ENCODE measurements at regions not wholly inside any gene's neighbourhood (a gene's known extent, or its start where the extent isn't known, plus 50 kb on each side); places are given as distances from the start of the nearest gene placed in this dataset.
"Not testable (repeated sequence)": the region's sequence is repeated elsewhere in the genome, so short reads cannot be mapped to it uniquely, and the experiment has no call there.

DNA sequence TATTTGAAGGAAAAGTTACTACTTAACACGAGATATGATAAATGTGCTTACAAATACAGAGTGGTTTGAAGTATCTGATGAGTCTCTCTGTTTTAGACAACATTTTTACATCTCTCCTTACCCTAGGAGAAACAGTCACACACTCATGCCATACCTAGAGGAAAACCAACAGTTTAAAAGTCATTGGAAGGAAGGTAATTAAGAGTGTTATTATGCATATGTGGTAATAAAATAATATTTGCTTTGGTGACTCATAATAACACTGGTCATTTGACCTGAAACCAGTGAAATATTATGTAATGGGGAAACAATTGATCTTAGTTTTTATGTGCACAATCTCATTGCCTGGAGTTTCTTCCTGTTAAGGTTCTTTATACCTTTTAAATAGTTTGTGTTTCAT lies 136.9 kb upstream of the SOX21 start:
- Histone ChIP-seq H3K9me3 (ENCODE audit: control insufficient read depth, low read length) (no peaks in the 10 kb centered on the region), H3K27me3 (ENCODE audit: control insufficient read depth, insufficient read depth, low read length) (no peaks in the 10 kb centered on the region), H3K36me3 (ENCODE audit: control insufficient read depth, insufficient read depth, low read length) (no peaks in the 10 kb centered on the region), H3K4me3 (ENCODE audit: low read length) (no peak overlapping the region), H3K9ac (ENCODE audit: low read length) (no peak overlapping the region), H3K4me1 (ENCODE audit: control insufficient read depth, insufficient read depth, low read length) (no peaks in the 10 kb centered on the region)

DNA sequence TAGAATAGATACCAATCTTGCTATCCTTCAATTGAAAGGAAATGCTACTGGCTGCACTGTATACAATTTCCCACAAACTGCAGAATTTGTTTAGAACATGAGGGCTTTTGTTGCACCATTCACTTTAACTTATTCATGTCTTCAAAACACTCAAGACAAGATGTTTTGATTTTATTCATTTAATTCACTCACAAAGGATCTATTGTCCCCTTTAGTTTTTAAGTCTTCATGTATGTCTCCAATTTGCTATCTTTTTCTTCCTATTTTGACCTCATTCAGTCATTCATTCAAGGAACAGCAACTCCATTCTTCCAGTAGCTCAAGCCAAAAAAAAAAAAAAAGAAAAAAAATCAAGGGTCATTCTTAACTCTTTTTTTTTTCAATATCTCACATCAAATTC lies 130.6 kb upstream of the SOX21 start:
- Histone ChIP-seq H3K9ac (ENCODE audit: low read length) (no peak overlapping the region), H3K4me3 (ENCODE audit: low read length) (no peak overlapping the region), H3K4me1 (ENCODE audit: control insufficient read depth, insufficient read depth, low read length) (no peaks in the 10 kb centered on the region), H3K9me3 (ENCODE audit: control insufficient read depth, low read length) (no peaks in the 10 kb centered on the region), H3K27me3 (ENCODE audit: control insufficient read depth, insufficient read depth, low read length) (no peaks in the 10 kb centered on the region), H3K36me3 (ENCODE audit: control insufficient read depth, insufficient read depth, low read length) (no peaks in the 10 kb centered on the region)

DNA sequence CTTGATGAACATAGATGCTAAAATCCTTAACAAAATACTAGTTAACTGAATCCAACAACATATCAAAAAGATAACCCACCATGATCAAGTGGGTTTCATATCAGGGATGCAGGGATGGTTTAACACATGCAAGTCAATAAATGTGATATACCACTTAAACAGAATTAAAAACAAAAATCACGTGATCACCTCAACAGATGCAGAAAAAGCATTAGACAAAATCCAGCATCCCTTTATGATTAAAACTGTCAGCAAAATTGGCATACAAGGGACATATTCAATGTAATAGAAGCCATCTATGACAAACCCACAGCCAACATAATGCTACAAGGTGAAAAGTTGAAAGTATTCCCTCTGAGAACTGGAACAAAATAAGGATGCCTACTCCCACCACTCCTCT lies 124.7 kb upstream of the SOX21 start:
- not testable (repeated sequence) for H3K9me3 ChIP-seq (ENCODE audit: control insufficient read depth, low read length); H3K4me3 ChIP-seq (ENCODE audit: low read length); H3K27me3 ChIP-seq (ENCODE audit: control insufficient read depth, insufficient read depth, low read length); H3K4me1 ChIP-seq (ENCODE audit: control insufficient read depth, insufficient read depth, low read length); H3K9ac ChIP-seq (ENCODE audit: low read length); H3K36me3 ChIP-seq (ENCODE audit: control insufficient read depth, insufficient read depth, low read length)

DNA sequence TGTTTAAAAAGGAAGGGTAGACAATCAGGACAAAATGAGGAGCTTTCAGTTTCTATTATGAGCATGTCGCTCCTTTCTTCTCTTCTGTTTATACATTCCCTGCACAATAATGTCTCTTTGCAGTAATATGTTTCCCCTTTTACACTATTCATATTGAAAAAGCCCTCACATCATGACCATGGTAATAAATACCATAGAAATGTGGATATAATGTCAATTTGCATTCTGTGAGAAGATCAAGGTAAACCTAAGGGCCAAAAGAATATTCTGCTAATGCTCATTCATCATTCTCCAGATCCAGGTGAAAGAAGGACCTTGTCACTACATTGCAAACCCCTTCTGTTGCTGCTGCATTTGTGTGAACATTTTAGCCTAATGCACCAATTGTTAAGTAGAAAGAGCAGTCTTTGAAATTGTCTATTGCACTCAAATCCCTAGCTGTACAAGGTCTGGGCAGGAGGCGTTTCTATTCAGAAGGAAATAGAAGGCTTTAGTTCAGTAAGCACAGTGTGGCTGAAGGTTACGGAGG lies 117.6 kb upstream of the SOX21 start:
- no peak overlapping the region for H3K4me3 ChIP-seq (ENCODE audit: low read length)
- H3K4me1 ChIP-seq (ENCODE audit: control insufficient read depth, insufficient read depth, low read length): no peaks in the 10 kb centered on the region

DNA sequence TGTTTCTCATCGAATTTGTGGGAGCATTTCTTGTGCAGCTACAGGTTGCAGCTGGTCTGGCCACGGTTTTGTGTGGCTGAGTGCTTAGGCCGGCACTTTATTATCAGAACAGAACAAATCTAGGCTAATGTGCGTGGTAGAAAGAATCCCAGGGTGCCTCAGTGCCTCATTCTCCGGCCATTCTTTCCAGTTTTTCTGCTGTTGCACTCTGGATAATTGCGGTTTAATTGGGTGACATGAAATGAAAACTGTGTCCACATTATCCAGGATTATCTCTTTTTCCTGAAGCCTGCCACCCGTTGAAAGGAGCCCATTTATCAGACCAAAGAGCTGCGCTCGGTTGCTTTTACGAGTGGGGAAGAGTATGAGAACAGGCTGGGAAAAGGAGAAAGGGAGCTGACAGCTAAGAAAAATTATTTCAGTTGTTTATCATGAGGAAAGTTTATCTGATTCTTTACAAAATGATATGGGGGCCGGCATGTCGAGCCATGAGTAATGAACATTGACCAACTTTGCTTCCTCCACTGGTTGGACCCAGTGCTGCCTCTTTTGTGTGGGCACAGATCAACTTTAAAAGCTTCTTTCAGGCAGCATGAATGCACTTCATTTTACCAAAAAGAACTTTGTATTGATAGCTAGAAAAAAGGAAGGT lies 117.0 kb upstream of the SOX21 start:
- no peaks in the 10 kb centered on the region for H3K36me3 ChIP-seq (ENCODE audit: control insufficient read depth, insufficient read depth, low read length)

More for the DNA sequence above, 117.6 kb upstream of the SOX21 start:
- H3K36me3 ChIP-seq (ENCODE audit: control insufficient read depth, insufficient read depth, low read length): no peaks in the 10 kb centered on the region
- H3K27me3 ChIP-seq (ENCODE audit: control insufficient read depth, insufficient read depth, low read length): no peaks in the 10 kb centered on the region
- H3K9ac ChIP-seq (ENCODE audit: low read length): no peak overlapping the region
- no peaks in the 10 kb centered on the region for H3K9me3 ChIP-seq (ENCODE audit: control insufficient read depth, low read length)

DNA sequence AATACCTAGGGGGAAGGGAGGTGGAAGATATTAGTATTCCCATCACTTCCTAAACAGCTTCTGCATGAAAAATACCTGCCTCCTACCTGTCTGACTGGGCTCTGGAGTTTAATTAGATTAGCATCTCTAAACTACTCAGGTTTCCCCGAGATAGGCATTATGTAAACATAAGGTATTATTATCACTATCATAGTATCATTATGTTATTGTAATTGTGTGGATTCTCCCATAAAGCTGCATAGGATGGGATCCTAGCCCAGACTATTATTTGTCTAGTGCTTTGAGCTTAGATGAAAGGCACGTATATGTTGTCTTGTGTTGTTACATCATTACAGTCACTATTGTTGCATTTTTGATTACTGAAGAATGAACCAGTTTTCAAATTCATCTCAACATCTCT lies 115.2 kb upstream of the SOX21 start:
- no peaks in the 10 kb centered on the region for H3K4me1 ChIP-seq (ENCODE audit: control insufficient read depth, insufficient read depth, low read length)
- H3K9me3 ChIP-seq (ENCODE audit: control insufficient read depth, low read length): no peaks in the 10 kb centered on the region
- no peak overlapping the region for H3K9ac ChIP-seq (ENCODE audit: low read length)
- H3K27me3 ChIP-seq (ENCODE audit: control insufficient read depth, insufficient read depth, low read length): no peaks in the 10 kb centered on the region
- H3K36me3 ChIP-seq (ENCODE audit: control insufficient read depth, insufficient read depth, low read length): no peaks in the 10 kb centered on the region
- no peak overlapping the region for H3K4me3 ChIP-seq (ENCODE audit: low read length)

More for the DNA sequence above, 117.0 kb upstream of the SOX21 start:
- no peaks in the 10 kb centered on the region for H3K27me3 ChIP-seq (ENCODE audit: control insufficient read depth, insufficient read depth, low read length)
- no peaks in the 10 kb centered on the region for H3K9me3 ChIP-seq (ENCODE audit: control insufficient read depth, low read length)
- H3K4me1 ChIP-seq (ENCODE audit: control insufficient read depth, insufficient read depth, low read length): no peaks in the 10 kb centered on the region
- no peak overlapping the region for H3K9ac ChIP-seq (ENCODE audit: low read length)
- H3K4me3 ChIP-seq (ENCODE audit: low read length): no peak overlapping the region

DNA sequence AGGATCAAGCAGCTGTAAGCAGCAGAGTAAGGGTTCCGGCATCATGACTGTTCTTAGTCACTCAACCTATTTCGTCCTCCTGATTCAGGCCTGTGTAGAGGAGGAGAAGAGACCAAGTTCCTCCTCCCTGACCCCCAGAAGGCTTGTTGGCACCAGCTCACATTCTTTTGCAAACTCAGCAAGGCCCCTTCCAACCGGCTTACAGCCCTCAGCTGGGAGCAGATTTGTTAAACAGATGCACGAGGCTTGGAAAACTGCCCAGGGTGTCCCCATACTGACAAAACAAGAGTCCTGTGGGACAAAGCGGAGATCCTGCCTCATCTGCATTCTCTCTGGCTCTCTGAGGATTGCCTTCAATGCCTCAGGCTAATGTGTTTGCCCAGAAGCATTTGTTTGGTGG lies 113.2 kb upstream of the SOX21 start:
- H3K4me1 ChIP-seq (ENCODE audit: control insufficient read depth, insufficient read depth, low read length): no peaks in the 10 kb centered on the region
- H3K27me3 ChIP-seq (ENCODE audit: control insufficient read depth, insufficient read depth, low read length): no peaks in the 10 kb centered on the region

DNA sequence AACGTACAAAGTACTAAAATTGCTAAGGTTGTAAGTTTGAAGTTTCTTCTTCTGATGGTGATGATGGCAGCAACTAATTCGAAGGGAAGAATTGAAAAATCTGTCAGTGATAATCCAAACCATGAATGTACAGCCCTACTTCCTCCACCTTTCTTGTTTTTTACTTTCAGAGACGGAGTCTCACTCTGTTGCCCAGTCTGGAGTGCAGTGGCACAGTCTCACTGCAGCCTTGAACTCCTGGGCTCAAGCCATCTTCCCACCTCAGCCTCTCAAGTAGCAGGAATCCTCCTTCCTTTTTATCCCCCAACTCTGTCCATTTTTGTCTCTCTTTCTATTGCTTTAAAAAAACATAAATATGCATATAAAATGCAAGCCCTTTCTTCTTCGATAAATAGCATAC lies 112.3 kb upstream of the SOX21 start:
- no peaks in the 10 kb centered on the region for H3K36me3 ChIP-seq (ENCODE audit: control insufficient read depth, insufficient read depth, low read length)
- no peaks in the 10 kb centered on the region for H3K27me3 ChIP-seq (ENCODE audit: control insufficient read depth, insufficient read depth, low read length)
- H3K4me3 ChIP-seq (ENCODE audit: low read length): no peak overlapping the region
- no peaks in the 10 kb centered on the region for H3K4me1 ChIP-seq (ENCODE audit: control insufficient read depth, insufficient read depth, low read length)
- no peak overlapping the region for H3K9ac ChIP-seq (ENCODE audit: low read length)
- H3K9me3 ChIP-seq (ENCODE audit: control insufficient read depth, low read length): no peaks in the 10 kb centered on the region

More for the DNA sequence above, 113.2 kb upstream of the SOX21 start:
- Histone ChIP-seq H3K9ac (ENCODE audit: low read length) (no peak overlapping the region), H3K36me3 (ENCODE audit: control insufficient read depth, insufficient read depth, low read length) (no peaks in the 10 kb centered on the region), H3K9me3 (ENCODE audit: control insufficient read depth, low read length) (no peaks in the 10 kb centered on the region), H3K4me3 (ENCODE audit: low read length) (no peak overlapping the region)

DNA sequence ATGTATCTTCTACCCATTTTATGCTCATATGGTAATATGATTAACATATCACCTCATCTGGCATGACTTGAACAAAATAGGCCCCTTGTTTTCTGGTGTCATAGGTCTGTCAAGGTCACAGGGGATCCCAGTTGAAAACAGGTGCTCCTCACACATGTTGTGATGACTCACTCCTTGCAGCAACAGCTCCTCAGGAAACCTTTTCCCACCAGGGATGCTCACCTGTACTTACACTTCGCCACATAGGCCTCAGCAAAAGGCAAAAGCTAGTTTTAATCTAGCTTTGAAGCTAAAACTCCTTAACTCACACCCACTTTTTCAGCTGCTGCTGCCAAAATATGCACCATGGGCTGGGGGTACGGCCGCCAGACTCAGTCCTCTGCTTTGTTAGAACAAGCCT lies 110.0 kb upstream of the SOX21 start:
- H3K9ac ChIP-seq (ENCODE audit: low read length): no peak overlapping the region
- no peaks in the 10 kb centered on the region for H3K4me1 ChIP-seq (ENCODE audit: control insufficient read depth, insufficient read depth, low read length)
- no peaks in the 10 kb centered on the region for H3K27me3 ChIP-seq (ENCODE audit: control insufficient read depth, insufficient read depth, low read length)
- no peak overlapping the region for H3K4me3 ChIP-seq (ENCODE audit: low read length)
- no peaks in the 10 kb centered on the region for H3K9me3 ChIP-seq (ENCODE audit: control insufficient read depth, low read length)
- no peaks in the 10 kb centered on the region for H3K36me3 ChIP-seq (ENCODE audit: control insufficient read depth, insufficient read depth, low read length)

DNA sequence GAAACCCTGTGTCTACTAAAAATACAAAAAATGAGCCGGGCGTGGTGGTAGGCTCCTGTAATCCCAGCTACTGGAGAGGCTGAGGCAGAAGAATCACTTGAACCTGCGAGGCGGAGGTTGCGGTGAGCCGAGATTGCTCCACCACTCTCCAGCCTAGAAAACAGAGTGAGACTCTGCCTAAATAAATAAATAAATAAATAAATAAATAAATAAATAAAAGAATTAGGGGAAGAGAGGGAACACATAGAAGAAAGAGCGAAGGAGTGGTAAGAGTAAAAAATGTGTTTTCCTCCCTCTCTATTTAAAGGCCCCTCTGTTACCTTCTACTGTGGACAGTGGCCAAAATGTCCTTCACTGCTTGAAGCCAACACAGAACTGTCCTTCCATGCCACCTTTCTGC lies 103.9 kb upstream of the SOX21 start:
- no peaks in the 10 kb centered on the region for H3K9me3 ChIP-seq (ENCODE audit: control insufficient read depth, low read length)
- H3K4me3 ChIP-seq (ENCODE audit: low read length): no peak overlapping the region
- H3K27me3 ChIP-seq (ENCODE audit: control insufficient read depth, insufficient read depth, low read length): no peaks in the 10 kb centered on the region
- H3K9ac ChIP-seq (ENCODE audit: low read length): no peak overlapping the region
- no peaks in the 10 kb centered on the region for H3K36me3 ChIP-seq (ENCODE audit: control insufficient read depth, insufficient read depth, low read length)
- H3K4me1 ChIP-seq (ENCODE audit: control insufficient read depth, insufficient read depth, low read length): no peaks in the 10 kb centered on the region

DNA sequence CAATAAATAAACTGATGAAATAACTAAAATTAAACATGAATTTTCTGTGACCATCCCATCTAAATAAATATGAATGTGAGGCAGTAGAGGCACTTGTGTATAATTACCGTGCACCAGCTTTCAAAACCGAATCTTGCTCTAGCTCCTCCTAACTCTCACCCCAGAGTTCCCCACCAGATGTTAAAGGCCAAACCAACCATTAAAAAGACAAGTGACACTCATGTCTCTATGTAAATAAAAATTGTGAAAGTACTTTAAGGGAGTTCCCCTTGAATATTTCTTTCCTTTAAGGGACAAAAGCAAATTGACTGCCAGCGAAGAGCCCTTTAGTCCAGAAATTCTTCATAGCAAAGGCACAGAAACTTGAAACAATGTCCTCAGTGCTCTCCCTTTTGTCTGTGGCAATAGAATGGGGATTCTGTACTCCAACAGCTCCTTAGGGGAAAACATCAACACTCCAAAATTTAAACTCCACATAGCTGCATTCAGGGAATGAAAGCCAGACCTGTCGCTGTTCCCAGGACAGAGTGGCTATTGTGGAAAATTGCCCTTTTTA lies 101.7 kb upstream of the SOX21 start:
- H3K4me1 ChIP-seq (ENCODE audit: control insufficient read depth, insufficient read depth, low read length): no peaks in the 10 kb centered on the region
- H3K4me3 ChIP-seq (ENCODE audit: low read length): no peak overlapping the region
- H3K36me3 ChIP-seq (ENCODE audit: control insufficient read depth, insufficient read depth, low read length): no peaks in the 10 kb centered on the region
- H3K27me3 ChIP-seq (ENCODE audit: control insufficient read depth, insufficient read depth, low read length): no peaks in the 10 kb centered on the region
- no peaks in the 10 kb centered on the region for H3K9me3 ChIP-seq (ENCODE audit: control insufficient read depth, low read length)
- no peak overlapping the region for H3K9ac ChIP-seq (ENCODE audit: low read length)

DNA sequence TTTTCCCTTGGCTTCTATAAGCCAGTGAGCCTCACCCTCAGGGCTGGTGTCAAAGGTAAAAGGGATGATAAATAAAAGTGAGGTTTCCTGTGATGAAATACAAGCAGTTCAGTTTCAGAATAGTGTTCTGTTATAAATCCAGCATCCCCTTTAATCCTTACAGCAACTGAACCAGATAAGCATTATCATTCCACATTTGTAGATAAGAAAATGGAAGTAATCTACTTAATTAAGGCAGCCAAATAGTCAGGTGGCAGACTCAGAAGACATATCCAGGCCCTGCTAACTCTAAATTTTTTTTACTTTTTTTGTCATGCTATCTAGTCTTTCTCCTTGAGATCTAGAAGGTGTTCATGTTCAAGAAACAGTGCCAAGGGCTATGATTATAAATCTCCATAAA lies 99.4 kb upstream of the SOX21 start:
- no peaks in the 10 kb centered on the region for H3K27me3 ChIP-seq (ENCODE audit: control insufficient read depth, insufficient read depth, low read length)
- no peaks in the 10 kb centered on the region for H3K9me3 ChIP-seq (ENCODE audit: control insufficient read depth, low read length)
- H3K36me3 ChIP-seq (ENCODE audit: control insufficient read depth, insufficient read depth, low read length): no peaks in the 10 kb centered on the region
- no peaks in the 10 kb centered on the region for H3K4me1 ChIP-seq (ENCODE audit: control insufficient read depth, insufficient read depth, low read length)
- no peak overlapping the region for H3K9ac ChIP-seq (ENCODE audit: low read length)
- no peak overlapping the region for H3K4me3 ChIP-seq (ENCODE audit: low read length)

Measured in mucosa of stomach (tissue), 1 donor.